ENCODE measurements at regions not wholly inside any gene's neighbourhood (a gene's known extent, or its start where the extent isn't known, plus 50 kb on each side); places are given as distances from the start of the nearest gene placed in this dataset.
"Not testable (repeated sequence)": the region's sequence is repeated elsewhere in the genome, so short reads cannot be mapped to it uniquely, and the experiment has no call there.

DNA sequence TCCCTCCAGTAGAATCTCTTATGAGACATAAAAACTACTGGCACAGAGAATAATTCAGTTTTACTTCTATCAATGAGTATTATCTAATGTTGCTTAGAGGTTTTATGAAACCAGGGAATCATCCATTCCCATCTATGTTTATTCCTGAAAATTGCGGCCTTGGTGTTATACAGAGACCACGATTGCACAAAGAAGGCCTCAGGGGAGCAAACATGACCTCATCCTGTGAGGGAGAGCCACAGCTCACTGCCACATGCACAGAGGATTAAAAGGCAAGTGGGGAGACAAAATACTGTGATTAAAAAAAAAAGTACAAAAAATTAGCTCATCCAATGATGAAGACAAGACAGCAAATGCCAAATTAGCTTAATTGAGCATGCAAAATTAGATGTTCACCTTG, 111.8 kb upstream of the SLC35G4 start:
- H3K27me3 Mint-ChIP-seq: peaks cover 6% of the 10 kb centered on the region
- no peak for DNase-seq
- no peaks in the 10 kb centered on the region for H3K9me3 Mint-ChIP-seq
- H3K4me3 Mint-ChIP-seq: no peak overlapping the region
- ATAC-seq: no peak
- no peaks in the 10 kb centered on the region for H3K36me3 Mint-ChIP-seq (ENCODE audit: low read depth)
- H3K4me1 Mint-ChIP-seq: no peaks in the 10 kb centered on the region
- H3K27ac Mint-ChIP-seq: no peak overlapping the region

DNA sequence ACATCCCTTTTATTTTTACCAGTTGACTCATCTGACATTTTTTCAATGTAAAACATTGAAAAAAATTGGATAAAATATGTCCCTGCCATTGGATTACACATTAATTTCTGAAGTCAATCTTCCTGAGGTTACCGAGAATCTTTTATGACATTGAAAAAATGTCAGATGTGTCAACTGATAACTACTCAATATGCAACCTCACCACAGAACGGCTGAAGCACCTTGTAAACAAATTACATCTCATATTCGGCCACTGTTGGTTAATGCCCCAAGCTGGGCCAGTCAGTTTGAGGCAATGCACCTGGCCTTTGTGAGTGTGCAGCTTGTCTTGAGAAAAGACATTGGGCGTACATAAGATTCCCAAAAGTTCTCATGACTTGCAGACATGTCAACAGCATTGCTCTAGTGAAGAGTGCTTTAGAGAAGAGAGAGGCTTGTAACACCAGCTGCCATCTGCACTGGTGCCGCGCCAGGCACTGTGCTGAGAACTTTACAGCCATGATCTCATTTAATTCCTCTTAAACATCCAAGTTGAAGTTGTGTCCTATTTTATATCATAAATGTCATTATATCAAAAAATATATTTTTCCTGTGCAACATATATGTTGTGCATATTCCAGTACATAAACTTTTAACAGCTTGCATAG, 112.7 kb upstream of the SLC35G4 start:
- no peak for DNase-seq
- Mint-ChIP-seq H3K36me3 (ENCODE audit: low read depth) (no peaks in the 10 kb centered on the region), H3K27me3 (peaks cover 6% of the 10 kb centered on the region), H3K9me3 (no peaks in the 10 kb centered on the region), H3K4me3 (no peak overlapping the region), H3K27ac (no peak overlapping the region), H3K4me1 (no peaks in the 10 kb centered on the region)
- no peak for ATAC-seq

GRCh38 chr18:11495441-11495840, 114.0 kb upstream of the SLC35G4 start:
- DNase-seq (no peak), ATAC-seq (no peak)
- H3K27ac Mint-ChIP-seq: no peak overlapping the region
- no peaks in the 10 kb centered on the region for H3K9me3 Mint-ChIP-seq
- H3K27me3 Mint-ChIP-seq: peaks cover 6% of the 10 kb centered on the region
- H3K36me3 Mint-ChIP-seq (ENCODE audit: low read depth): no peaks in the 10 kb centered on the region
- H3K4me1 Mint-ChIP-seq: no peaks in the 10 kb centered on the region
- no peak overlapping the region for H3K4me3 Mint-ChIP-seq

GRCh38 chr18:11494107-11494506, 115.3 kb upstream of the SLC35G4 start:
- ATAC-seq: no peak
- H3K27me3 Mint-ChIP-seq: peaks cover 2% of the 10 kb centered on the region
- no peaks in the 10 kb centered on the region for H3K36me3 Mint-ChIP-seq (ENCODE audit: low read depth)
- no peak overlapping the region for H3K4me3 Mint-ChIP-seq
- no peak overlapping the region for H3K27ac Mint-ChIP-seq
- H3K4me1 Mint-ChIP-seq: no peaks in the 10 kb centered on the region
- DNase-seq: no peak
- H3K9me3 Mint-ChIP-seq: no peaks in the 10 kb centered on the region

DNA sequence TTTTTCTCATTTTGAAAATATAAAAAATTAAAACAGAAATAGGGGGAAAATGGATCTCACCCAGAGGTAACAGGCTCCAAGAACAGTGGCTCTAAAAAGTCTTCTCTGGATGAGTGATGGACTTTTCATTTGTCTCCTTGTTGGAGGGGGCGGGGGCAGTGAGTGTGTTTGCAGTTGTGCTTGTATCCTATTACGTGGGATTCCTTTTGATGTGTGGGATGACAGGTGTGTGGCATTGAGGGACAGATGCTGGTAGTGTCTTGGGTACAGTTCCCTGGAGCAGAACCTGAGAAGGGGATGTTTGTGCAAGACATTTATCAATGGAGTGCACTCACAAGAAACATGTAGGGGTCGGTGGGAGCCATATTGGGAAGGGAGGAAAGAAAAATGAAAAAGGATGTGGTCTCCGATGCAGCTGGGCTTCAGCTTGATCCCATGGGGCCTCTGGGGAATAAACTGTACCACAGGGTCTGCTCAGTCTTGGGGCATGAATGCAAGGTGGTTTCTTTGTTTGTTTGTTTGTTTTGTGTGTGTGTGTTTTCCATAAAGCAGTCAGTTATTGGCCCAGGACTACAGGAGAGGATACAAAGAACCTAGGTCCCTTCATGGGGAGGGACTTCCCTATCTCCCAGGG, 120.0 kb upstream of the SLC35G4 start:
- Mint-ChIP-seq H3K9me3 (no peaks in the 10 kb centered on the region), H3K27ac (no peak overlapping the region), H3K4me3 (no peak overlapping the region), H3K27me3 (peaks cover 2% of the 10 kb centered on the region), H3K36me3 (ENCODE audit: low read depth) (no peaks in the 10 kb centered on the region), H3K4me1 (no peaks in the 10 kb centered on the region)
- no peak for DNase-seq
- ATAC-seq: no peak

DNA sequence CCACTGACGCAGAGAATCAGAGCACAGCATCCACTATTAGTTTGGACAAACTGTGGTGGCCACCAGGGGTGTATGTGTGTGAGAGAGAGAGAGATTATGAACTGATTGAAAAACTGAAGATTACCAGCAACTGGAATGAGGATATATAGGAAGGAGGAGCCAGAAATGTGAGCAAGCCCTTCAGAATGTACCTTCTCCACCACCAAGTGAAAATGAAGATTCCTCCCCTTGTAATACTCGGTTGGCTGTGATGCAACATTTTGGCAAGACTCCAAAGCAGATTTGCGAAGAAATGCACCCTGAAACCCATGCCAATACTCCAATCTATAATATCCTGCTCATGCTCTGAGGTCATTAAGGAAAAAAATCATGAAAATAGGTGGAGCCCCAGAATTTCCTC, 121.2 kb upstream of the SLC35G4 start:
- H3K36me3 Mint-ChIP-seq (ENCODE audit: low read depth): no peaks in the 10 kb centered on the region

GRCh38 chr18:11487390-11487789, 122.0 kb upstream of the SLC35G4 start:
- ATAC-seq: no peak
- H3K4me1 Mint-ChIP-seq: no peaks in the 10 kb centered on the region
- H3K4me3 Mint-ChIP-seq: no peak overlapping the region

More for the DNA sequence above, 121.2 kb upstream of the SLC35G4 start:
- H3K9me3 Mint-ChIP-seq: no peaks in the 10 kb centered on the region
- no peak for DNase-seq
- peaks cover 2% of the 10 kb centered on the region for H3K27me3 Mint-ChIP-seq
- no peak for ATAC-seq
- no peak overlapping the region for H3K27ac Mint-ChIP-seq
- H3K4me3 Mint-ChIP-seq: no peak overlapping the region
- H3K4me1 Mint-ChIP-seq: no peaks in the 10 kb centered on the region

GRCh38 chr18:11482271-11482670, 127.1 kb upstream of the SLC35G4 start:
- Mint-ChIP-seq H3K36me3 (ENCODE audit: low read depth) (no peaks in the 10 kb centered on the region), H3K27ac (no peak overlapping the region), H3K4me3 (no peak overlapping the region), H3K27me3 (peaks cover 1% of the 10 kb centered on the region), H3K4me1 (no peaks in the 10 kb centered on the region), H3K9me3 (no peaks in the 10 kb centered on the region)
- ATAC-seq: no peak
- DNase-seq: no peak

More at GRCh38 chr18:11487390-11487789, 122.0 kb upstream of the SLC35G4 start:
- Mint-ChIP-seq H3K9me3 (no peaks in the 10 kb centered on the region), H3K36me3 (ENCODE audit: low read depth) (no peaks in the 10 kb centered on the region), H3K27ac (no peak overlapping the region), H3K27me3 (peaks cover 2% of the 10 kb centered on the region)
- DNase-seq: no peak

- Mint-ChIP-seq H3K27me3 (peaks cover 1% of the 10 kb centered on the region), H3K4me1 (no peaks in the 10 kb centered on the region), H3K27ac (no peak overlapping the region), H3K4me3 (no peak overlapping the region), H3K9me3 (no peaks in the 10 kb centered on the region), H3K36me3 (ENCODE audit: low read depth) (no peaks in the 10 kb centered on the region)
- DNase-seq: no peak
- no peak for ATAC-seq
Observed at GRCh38 chr18:11480692-11481091, 128.7 kb upstream of the SLC35G4 start.

DNA sequence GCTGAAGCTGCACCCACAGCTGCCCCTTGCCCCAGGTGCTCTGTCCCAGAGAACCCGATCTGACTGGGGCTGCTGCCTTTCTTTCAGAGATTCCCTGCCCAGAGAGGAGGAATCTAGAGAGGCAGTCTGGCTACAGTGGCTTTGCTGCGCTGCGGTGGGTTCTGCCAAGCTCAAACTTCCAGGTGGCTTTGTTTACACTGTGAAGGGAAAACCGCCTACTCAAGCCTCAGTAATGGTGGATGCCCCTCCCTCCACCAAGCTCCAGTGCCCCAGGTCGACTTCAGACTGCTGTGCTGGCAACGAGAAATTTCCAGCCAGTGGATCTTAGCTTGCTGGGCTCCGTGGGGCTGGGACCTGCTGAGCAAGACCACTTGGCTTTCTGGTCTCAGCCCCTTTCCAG, 130.4 kb upstream of the SLC35G4 start:
- H3K9me3 Mint-ChIP-seq; H3K27me3 Mint-ChIP-seq; DNase-seq; H3K4me1 Mint-ChIP-seq; H3K4me3 Mint-ChIP-seq; ATAC-seq; H3K27ac Mint-ChIP-seq; H3K36me3 Mint-ChIP-seq (ENCODE audit: low read depth): not testable (repeated sequence)

- Mint-ChIP-seq H3K27me3 (no peaks in the 10 kb centered on the region), H3K27ac (no peak overlapping the region), H3K4me3 (no peak overlapping the region), H3K4me1 (no peaks in the 10 kb centered on the region), H3K9me3 (peaks cover 4% of the 10 kb centered on the region), H3K36me3 (ENCODE audit: low read depth) (no peaks in the 10 kb centered on the region)
- DNase-seq: no peak
- ATAC-seq: no peak
Observed at GRCh38 chr18:11470941-11471340, 138.5 kb upstream of the SLC35G4 start.

DNA sequence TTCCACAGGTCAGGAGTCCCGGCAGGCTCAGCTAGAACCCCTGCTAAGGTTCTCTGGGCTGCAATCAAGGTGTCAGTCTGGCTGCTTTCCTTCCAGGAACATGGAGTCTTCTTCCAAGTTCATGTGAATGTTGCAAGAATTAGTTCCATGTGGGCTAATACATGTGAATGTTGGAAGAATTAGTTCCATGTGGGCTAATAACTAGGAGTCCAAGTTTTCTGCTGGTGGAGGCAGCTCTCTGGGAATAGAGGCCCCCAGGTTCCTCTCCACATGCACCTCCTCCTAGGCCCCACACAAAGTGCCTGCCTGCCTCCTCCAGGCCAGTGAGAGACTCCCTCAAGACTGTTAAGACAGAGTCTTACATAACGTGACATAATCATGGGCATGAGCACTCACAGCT, 140.8 kb upstream of the SLC35G4 start:
- no peak for ATAC-seq
- Mint-ChIP-seq H3K36me3 (ENCODE audit: low read depth) (no peaks in the 10 kb centered on the region), H3K4me1 (no peaks in the 10 kb centered on the region), H3K27ac (no peak overlapping the region), H3K27me3 (no peaks in the 10 kb centered on the region), H3K9me3 (no peaks in the 10 kb centered on the region), H3K4me3 (no peak overlapping the region)
- no peak for DNase-seq

DNA sequence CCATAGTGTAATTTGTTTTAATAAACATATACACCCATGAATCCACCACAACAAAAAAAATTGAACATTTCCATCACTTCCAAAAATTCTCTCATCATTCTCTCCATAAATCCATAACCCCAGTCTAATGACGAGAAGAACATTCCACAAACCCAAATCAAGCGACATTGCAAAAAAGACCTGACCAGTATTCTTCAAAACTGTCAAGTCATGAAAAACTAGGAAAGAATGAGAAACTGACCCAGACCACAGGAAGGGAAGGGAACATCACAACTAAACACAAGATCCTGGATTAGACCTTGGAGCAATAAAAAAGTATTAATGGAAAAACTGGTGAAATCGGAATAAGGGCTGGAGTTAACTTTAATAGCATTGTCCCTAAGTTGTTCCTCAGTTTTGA, 141.3 kb upstream of the SLC35G4 start:
- Mint-ChIP-seq H3K36me3 (ENCODE audit: low read depth) (no peaks in the 10 kb centered on the region), H3K9me3 (no peaks in the 10 kb centered on the region), H3K4me1 (no peaks in the 10 kb centered on the region), H3K27ac (no peak overlapping the region), H3K4me3 (no peak overlapping the region), H3K27me3 (no peaks in the 10 kb centered on the region)
- no peak for ATAC-seq
- DNase-seq: no peak

- no peak for ATAC-seq
- Mint-ChIP-seq H3K27me3 (no peaks in the 10 kb centered on the region), H3K36me3 (ENCODE audit: low read depth) (no peaks in the 10 kb centered on the region), H3K9me3 (no peaks in the 10 kb centered on the region), H3K4me3 (no peak overlapping the region), H3K4me1 (no peaks in the 10 kb centered on the region), H3K27ac (no peak overlapping the region)
- no peak for DNase-seq
Observed at GRCh38 chr18:11467611-11468010, 141.8 kb upstream of the SLC35G4 start.

DNA sequence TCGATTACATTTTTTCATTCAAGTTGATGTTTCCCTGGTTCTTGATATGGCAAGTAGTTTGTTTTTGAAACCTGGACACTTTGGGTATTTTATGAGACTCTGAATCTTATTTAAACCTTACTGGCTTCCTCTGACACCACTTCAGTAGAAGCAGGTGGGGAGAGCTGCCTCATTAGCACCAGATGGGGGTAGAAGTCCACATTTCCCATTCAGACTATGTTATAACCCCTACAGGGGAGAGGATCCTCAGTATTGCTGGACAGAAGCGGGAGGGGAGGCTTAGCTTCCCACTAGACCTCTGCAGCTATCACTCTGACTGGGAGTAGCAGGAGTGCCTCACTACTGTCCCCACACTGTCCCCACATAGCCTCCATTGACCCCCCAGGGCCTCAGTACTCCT, 145.3 kb upstream of the SLC35G4 start:
- Mint-ChIP-seq H3K27me3 (no peaks in the 10 kb centered on the region), H3K36me3 (ENCODE audit: low read depth) (no peaks in the 10 kb centered on the region), H3K4me3 (no peak overlapping the region), H3K27ac (no peak overlapping the region), H3K9me3 (no peaks in the 10 kb centered on the region), H3K4me1 (no peaks in the 10 kb centered on the region)
- no peak for ATAC-seq
- no peak for DNase-seq

DNA sequence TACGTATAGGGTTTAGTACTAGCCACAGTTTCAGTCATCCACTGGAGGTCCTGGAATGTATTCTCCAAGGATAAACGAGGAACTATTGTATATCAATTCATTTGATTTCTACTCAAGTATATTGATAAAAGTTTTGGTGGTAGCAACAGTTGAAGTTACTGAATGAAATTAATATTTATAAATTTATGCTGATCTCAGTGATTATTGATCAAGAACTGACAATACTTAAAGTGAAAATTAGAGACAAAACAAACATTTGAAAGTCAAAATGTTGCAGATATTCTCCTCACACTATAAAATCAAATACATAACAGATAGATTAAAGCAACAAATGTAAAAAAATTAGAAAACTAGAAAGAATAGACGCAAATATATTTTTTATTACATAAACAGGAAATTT, 150.9 kb upstream of the SLC35G4 start:
- no peak for ATAC-seq
- Mint-ChIP-seq H3K9me3 (no peaks in the 10 kb centered on the region), H3K4me1 (no peaks in the 10 kb centered on the region), H3K4me3 (no peak overlapping the region), H3K27me3 (no peaks in the 10 kb centered on the region), H3K27ac (no peak overlapping the region), H3K36me3 (ENCODE audit: low read depth) (no peaks in the 10 kb centered on the region)
- DNase-seq: no peak

Data from activated naive CD8-positive, alpha-beta T cell treated with anti-CD3 and anti-CD28 coated beads, Interleukin-2, amount 50 U/mL, for 24 hours (primary cell).